Upper lobe of right lung (tissue), 1 donor: ENCODE measurements at regions not wholly inside any gene's neighbourhood (a gene's known extent, or its start where the extent isn't known, plus 50 kb on each side); places are given as distances from the start of the nearest gene placed in this dataset.

Experiments used
- ATAC-seq: fragments of 200-7000 bp; cut with Tn5 transposase; one replicate; pipeline ENCODE4 v1.9.1; 2020; ENCODE audit warnings: mild to moderate bottlenecking, moderate library complexity
- DNase-seq: peaks from one replicate; pipeline ENCODE4 v3.0.0-alpha.2; 2020
- H3K27ac ChIP-seq: fragments of 200-600 bp; one replicate; pipeline ENCODE4 v1.8.0; 2022
- H3K27me3 ChIP-seq: fragments of 200-600 bp; one replicate; pipeline ENCODE4 v1.8.0; 2022; ENCODE audit warnings: mild to moderate bottlenecking
- H3K36me3 ChIP-seq: fragments of 200-600 bp; one replicate; pipeline ENCODE4 v1.8.0; 2022
- H3K4me1 ChIP-seq: fragments of 200-600 bp; one replicate; pipeline ENCODE4 v1.8.0; 2022
- H3K4me3 ChIP-seq: fragments of 200-600 bp; one replicate; pipeline ENCODE4 v1.8.0; 2022; ENCODE audit warnings: mild to moderate bottlenecking
- H3K9me3 ChIP-seq: fragments of 200-600 bp; one replicate; pipeline ENCODE4 v1.8.0; 2022
- intact Hi-C: fragments of 100-400 bp; cut with DNase I; formaldehyde crosslinking; loops from one replicate; pipeline ENCODE4 v1.11.0; 2022
- TF ChIP-seq, protein P1 (sequence below): fragments of 200-600 bp; IDR thresholded peaks from one replicate; pipeline ENCODE4 v1.8.0; 2022; ENCODE audit warnings: antibody characterized with exemption
- donor health status: DM: no; HTN: yes; CAD: no; lungs with severe emphysema.

DNA sequence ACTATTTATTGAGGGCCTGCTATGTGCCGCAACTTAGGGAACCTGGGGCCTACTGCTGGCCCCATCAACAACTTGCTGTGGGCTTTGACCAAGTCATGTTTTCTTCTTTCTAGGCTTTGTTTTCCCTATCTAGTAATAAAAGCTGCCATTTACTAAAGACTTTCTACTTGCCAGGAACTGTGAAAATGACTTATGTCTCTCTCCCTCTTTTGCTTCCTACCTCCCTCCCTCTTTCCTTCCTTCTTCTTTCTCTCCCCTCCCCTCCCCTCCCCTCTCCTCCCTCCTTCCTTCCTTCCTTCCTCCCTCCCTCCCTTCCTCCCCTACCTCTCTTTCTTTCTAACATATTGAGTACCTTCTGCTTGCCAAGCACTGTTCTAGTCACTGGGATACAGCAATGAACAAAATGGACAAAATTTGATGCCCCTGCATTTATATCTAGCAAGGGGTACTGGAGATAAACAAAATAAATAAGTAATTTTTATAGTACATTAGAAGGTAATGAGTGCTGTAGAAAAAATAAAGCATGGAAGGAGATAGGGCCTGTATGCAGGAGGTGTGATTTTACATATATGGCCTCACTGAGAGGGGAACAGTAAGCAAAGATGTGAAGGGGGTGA lies 170.3 kb upstream of the USP24 start:
- H3K4me1 ChIP-seq, result peaks cover 3% of the 10 kb centered on the region
- no peak overlapping the region for H3K4me3 ChIP-seq
- TF ChIP-seq, protein P1, sequence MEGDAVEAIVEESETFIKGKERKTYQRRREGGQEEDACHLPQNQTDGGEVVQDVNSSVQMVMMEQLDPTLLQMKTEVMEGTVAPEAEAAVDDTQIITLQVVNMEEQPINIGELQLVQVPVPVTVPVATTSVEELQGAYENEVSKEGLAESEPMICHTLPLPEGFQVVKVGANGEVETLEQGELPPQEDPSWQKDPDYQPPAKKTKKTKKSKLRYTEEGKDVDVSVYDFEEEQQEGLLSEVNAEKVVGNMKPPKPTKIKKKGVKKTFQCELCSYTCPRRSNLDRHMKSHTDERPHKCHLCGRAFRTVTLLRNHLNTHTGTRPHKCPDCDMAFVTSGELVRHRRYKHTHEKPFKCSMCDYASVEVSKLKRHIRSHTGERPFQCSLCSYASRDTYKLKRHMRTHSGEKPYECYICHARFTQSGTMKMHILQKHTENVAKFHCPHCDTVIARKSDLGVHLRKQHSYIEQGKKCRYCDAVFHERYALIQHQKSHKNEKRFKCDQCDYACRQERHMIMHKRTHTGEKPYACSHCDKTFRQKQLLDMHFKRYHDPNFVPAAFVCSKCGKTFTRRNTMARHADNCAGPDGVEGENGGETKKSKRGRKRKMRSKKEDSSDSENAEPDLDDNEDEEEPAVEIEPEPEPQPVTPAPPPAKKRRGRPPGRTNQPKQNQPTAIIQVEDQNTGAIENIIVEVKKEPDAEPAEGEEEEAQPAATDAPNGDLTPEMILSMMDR, result no peak
- no peaks in the 10 kb centered on the region for H3K36me3 ChIP-seq
- intact Hi-C loops, result no loop called here
- H3K27me3 ChIP-seq, result no peaks in the 10 kb centered on the region
- DNase-seq (no peak), ATAC-seq (no peak)
- H3K27ac ChIP-seq, result no peak overlapping the region
- H3K9me3 ChIP-seq, result peaks cover 4% of the 10 kb centered on the region

DNA sequence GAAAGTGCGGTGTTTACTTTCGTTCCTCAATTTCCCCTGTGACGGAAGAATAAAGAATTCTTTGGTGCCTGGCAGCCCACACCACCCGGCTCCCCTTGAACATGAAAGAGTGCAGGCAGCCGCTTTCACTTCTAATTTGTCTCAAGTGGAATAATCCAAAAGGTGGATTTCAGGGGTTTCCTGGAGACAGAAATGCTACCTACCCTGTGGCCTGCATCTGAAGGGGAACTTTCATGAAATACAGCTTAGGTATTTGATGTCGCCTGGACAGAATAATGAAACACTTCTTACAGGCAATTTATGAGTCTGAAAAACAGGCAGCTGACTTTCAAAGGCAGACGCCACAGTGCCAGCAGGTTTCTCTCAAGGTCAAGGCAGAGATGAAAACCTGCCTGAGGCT lies 169.5 kb upstream of the USP24 start:
- Histone ChIP-seq H3K9me3 (peaks cover 4% of the 10 kb centered on the region), H3K27ac (no peak overlapping the region), H3K27me3 (no peaks in the 10 kb centered on the region), H3K4me1 (peaks cover 3% of the 10 kb centered on the region), H3K36me3 (no peaks in the 10 kb centered on the region), H3K4me3 (no peak overlapping the region)
- TF ChIP-seq, protein P1, result no peak
- intact Hi-C loops, result no loop called here
- no peak for ATAC-seq
- no peak for DNase-seq

DNA sequence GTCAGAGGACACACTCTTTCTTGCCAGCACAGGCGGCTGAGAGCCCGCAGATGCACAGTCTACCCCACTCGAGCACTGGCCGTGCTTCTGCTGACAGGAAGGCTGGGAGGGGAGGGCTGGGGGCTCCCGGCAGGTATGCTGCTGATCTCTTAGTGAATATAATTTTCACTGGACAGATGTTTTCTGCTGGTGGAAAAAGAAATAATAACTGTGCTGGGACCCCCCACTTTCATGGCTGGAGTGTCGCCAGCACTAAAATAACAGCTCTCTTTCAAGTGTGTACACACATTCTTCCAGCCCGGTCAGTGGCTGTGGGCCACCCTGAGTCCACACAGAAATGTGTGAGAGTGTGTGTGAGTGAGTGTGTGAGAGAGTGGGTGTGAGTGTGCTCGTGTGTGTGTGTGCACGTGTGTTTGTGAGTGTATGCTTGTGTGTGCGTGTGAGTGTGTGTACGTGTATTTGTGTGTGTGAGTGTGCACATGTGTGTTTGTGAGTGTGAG lies 167.7 kb upstream of the USP24 start:
- intact Hi-C loops, result no loop called here
- DNase-seq (no peak), ATAC-seq (peak; percentile 53)
- no peaks in the 10 kb centered on the region for H3K27me3 ChIP-seq
- no peaks in the 10 kb centered on the region for H3K36me3 ChIP-seq
- peaks cover 3% of the 10 kb centered on the region for H3K4me1 ChIP-seq
- TF ChIP-seq, protein P1, result no peak
- H3K9me3 ChIP-seq, result no peaks in the 10 kb centered on the region
- H3K4me3 ChIP-seq, result no peak overlapping the region
- H3K27ac ChIP-seq, result no peak overlapping the region

DNA sequence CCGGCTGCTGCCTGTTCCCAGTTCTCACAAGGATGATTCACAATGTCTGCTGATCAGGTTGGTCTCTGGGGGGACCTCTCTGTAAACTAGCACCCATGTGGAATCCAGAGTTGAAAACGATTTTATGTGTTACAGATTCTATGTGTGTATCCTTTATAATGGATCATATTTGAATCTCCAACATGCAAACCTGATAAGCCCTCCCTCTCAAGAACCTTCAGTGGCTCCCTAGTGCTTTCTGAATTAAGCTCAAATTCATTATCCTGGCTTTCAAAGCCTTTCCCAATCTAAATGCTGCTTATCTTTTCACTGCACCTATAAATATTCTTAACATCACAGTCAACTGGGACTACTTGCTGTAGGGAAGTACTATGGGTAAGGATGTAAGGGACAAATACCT lies 166.8 kb upstream of the USP24 start:
- Histone ChIP-seq H3K9me3 (no peaks in the 10 kb centered on the region), H3K4me3 (no peak overlapping the region), H3K27ac (no peak overlapping the region), H3K27me3 (no peaks in the 10 kb centered on the region), H3K36me3 (no peaks in the 10 kb centered on the region), H3K4me1 (peaks cover 3% of the 10 kb centered on the region)
- DNase-seq (no peak), ATAC-seq (no peak)
- TF ChIP-seq, protein P1, result no peak
- intact Hi-C loops, result no loop called here

GRCh38 chr1:55381491-55381890 lies 166.3 kb upstream of the USP24 start:
- no peak for DNase-seq
- intact Hi-C loops, result no loop called here
- H3K27ac ChIP-seq, result no peak overlapping the region

More at GRCh38 chr1:55381491-55381890, 166.3 kb upstream of the USP24 start:
- H3K4me1 ChIP-seq, result peaks cover 3% of the 10 kb centered on the region
- ATAC-seq, result no peak
- H3K27me3 ChIP-seq, result no peaks in the 10 kb centered on the region
- H3K4me3 ChIP-seq, result no peak overlapping the region
- H3K36me3 ChIP-seq, result no peaks in the 10 kb centered on the region
- TF ChIP-seq, protein P1, result no peak
- no peaks in the 10 kb centered on the region for H3K9me3 ChIP-seq
